Gastrocnemius medialis (tissue), 4 donors: ENCODE measurements at regions not wholly inside any gene's neighbourhood (a gene's known extent, or its start where the extent isn't known, plus 50 kb on each side); places are given as distances from the start of the nearest gene placed in this dataset.

Experiments
- POLR2A ChIP-seq, 2 donors: fragments of 450-650 bp; IDR thresholded peaks; one replicate each; pipeline ENCODE4 v1.6.1; 2017; ENCODE audit warnings: antibody characterized with exemption in 2 of 2, mild to moderate bottlenecking in 2 of 2, moderate library complexity in 2 of 2
- TF ChIP-seq, protein P1 (sequence below), 5 experiments: fragments of 450-650 bp in 3 of 5; fragments of 200-600 bp in 2 of 5; sonication (generic) in 2 of 5; IDR thresholded peaks in 4 of 5; conservative IDR thresholded peaks in 1 of 5; 1 replicate in 4 of 5; 2 replicates in 1 of 5; pipeline ENCODE4 v1.5.1; 2016 to 2019; ENCODE audit warnings: antibody characterized with exemption in 5 of 5, mild to moderate bottlenecking in 3 of 5, moderate library complexity in 3 of 5

GRCh38 chr7:45415265-45415664, 158.9 kb upstream of the ADCY1 start:
- no peak for TF ChIP-seq POLR2A (IDR thresholded peaks at IDR 0.05)
- TF ChIP-seq, protein P1, sequence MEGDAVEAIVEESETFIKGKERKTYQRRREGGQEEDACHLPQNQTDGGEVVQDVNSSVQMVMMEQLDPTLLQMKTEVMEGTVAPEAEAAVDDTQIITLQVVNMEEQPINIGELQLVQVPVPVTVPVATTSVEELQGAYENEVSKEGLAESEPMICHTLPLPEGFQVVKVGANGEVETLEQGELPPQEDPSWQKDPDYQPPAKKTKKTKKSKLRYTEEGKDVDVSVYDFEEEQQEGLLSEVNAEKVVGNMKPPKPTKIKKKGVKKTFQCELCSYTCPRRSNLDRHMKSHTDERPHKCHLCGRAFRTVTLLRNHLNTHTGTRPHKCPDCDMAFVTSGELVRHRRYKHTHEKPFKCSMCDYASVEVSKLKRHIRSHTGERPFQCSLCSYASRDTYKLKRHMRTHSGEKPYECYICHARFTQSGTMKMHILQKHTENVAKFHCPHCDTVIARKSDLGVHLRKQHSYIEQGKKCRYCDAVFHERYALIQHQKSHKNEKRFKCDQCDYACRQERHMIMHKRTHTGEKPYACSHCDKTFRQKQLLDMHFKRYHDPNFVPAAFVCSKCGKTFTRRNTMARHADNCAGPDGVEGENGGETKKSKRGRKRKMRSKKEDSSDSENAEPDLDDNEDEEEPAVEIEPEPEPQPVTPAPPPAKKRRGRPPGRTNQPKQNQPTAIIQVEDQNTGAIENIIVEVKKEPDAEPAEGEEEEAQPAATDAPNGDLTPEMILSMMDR (IDR thresholded peaks at IDR 0.05 in 4 of 5, conservative IDR thresholded peaks at IDR 0.05 in 1 of 5), result no peak
